ENCODE measurements at regions not wholly inside any gene's neighbourhood (a gene's known extent, or its start where the extent isn't known, plus 50 kb on each side); places are given as distances from the start of the nearest gene placed in this dataset.
"Not testable (repeated sequence)": the region's sequence is repeated elsewhere in the genome, so short reads cannot be mapped to it uniquely, and the experiment has no call there.

DNA sequence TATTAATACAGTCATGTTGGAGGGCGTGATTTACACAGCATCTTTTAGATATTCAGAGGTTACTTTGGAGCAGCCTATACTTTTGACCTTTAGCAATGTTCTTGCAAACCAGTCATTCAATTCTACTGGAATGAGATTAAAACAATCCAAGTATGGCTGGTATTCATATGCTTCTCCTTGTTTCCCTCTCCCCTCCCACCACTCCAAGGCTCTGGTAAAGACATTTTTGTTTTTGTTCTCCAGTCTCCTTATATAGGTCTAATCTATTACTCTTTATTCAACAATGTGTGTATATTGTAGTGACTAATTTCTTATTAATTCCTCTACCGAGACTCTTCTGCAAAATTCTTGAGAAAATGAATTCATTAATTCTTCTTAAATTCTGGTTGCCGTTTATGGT lies 465.1 kb upstream of the ZNF337 start:
- TF ChIP-seq EZH2 (IDR thresholded peaks at IDR 0.05; ENCODE audit: low read depth, unreplicated experiment); ZNF114 (CRISPR knock-in tag; IDR thresholded peaks at IDR 0.05); EZH2phosphoT487 (IDR thresholded peaks at IDR 0.05; ENCODE audit: unreplicated experiment); POLR2AphosphoS5 (IDR thresholded peaks at IDR 0.05; ENCODE audit: low read depth); JUNB (IDR thresholded peaks at IDR 0.05; ENCODE audit: unreplicated experiment); CREB1 (CRISPR knock-in tag; IDR thresholded peaks at IDR 0.05; ENCODE audit: low read depth); STAT1 (IDR thresholded peaks at IDR 0.05; ENCODE audit: unreplicated experiment); NANOG (IDR thresholded peaks at IDR 0.05; ENCODE audit: borderline replicate concordance); ZNF331 (CRISPR knock-in tag; IDR thresholded peaks at IDR 0.05; ENCODE audit: low read depth): not testable (repeated sequence)
- TF ChIP-seq, protein P1, sequence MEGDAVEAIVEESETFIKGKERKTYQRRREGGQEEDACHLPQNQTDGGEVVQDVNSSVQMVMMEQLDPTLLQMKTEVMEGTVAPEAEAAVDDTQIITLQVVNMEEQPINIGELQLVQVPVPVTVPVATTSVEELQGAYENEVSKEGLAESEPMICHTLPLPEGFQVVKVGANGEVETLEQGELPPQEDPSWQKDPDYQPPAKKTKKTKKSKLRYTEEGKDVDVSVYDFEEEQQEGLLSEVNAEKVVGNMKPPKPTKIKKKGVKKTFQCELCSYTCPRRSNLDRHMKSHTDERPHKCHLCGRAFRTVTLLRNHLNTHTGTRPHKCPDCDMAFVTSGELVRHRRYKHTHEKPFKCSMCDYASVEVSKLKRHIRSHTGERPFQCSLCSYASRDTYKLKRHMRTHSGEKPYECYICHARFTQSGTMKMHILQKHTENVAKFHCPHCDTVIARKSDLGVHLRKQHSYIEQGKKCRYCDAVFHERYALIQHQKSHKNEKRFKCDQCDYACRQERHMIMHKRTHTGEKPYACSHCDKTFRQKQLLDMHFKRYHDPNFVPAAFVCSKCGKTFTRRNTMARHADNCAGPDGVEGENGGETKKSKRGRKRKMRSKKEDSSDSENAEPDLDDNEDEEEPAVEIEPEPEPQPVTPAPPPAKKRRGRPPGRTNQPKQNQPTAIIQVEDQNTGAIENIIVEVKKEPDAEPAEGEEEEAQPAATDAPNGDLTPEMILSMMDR (conservative IDR thresholded peaks at IDR 0.05; ENCODE audit: low read depth in 2 of 2): not testable (repeated sequence)
- TF ChIP-seq, protein P2, sequence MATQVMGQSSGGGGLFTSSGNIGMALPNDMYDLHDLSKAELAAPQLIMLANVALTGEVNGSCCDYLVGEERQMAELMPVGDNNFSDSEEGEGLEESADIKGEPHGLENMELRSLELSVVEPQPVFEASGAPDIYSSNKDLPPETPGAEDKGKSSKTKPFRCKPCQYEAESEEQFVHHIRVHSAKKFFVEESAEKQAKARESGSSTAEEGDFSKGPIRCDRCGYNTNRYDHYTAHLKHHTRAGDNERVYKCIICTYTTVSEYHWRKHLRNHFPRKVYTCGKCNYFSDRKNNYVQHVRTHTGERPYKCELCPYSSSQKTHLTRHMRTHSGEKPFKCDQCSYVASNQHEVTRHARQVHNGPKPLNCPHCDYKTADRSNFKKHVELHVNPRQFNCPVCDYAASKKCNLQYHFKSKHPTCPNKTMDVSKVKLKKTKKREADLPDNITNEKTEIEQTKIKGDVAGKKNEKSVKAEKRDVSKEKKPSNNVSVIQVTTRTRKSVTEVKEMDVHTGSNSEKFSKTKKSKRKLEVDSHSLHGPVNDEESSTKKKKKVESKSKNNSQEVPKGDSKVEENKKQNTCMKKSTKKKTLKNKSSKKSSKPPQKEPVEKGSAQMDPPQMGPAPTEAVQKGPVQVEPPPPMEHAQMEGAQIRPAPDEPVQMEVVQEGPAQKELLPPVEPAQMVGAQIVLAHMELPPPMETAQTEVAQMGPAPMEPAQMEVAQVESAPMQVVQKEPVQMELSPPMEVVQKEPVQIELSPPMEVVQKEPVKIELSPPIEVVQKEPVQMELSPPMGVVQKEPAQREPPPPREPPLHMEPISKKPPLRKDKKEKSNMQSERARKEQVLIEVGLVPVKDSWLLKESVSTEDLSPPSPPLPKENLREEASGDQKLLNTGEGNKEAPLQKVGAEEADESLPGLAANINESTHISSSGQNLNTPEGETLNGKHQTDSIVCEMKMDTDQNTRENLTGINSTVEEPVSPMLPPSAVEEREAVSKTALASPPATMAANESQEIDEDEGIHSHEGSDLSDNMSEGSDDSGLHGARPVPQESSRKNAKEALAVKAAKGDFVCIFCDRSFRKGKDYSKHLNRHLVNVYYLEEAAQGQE (IDR thresholded peaks at IDR 0.05; ENCODE audit: unreplicated experiment): not testable (repeated sequence)
- TF ChIP-seq, protein P3, sequence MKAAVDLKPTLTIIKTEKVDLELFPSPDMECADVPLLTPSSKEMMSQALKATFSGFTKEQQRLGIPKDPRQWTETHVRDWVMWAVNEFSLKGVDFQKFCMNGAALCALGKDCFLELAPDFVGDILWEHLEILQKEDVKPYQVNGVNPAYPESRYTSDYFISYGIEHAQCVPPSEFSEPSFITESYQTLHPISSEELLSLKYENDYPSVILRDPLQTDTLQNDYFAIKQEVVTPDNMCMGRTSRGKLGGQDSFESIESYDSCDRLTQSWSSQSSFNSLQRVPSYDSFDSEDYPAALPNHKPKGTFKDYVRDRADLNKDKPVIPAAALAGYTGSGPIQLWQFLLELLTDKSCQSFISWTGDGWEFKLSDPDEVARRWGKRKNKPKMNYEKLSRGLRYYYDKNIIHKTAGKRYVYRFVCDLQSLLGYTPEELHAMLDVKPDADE (IDR thresholded peaks at IDR 0.05): not testable (repeated sequence)

Data from GM23338 (cell line).